Inflammatory macrophage (primary cell): ENCODE measurements at regions not wholly inside any gene's neighbourhood (a gene's known extent, or its start where the extent isn't known, plus 50 kb on each side); places are given as distances from the start of the nearest gene placed in this dataset.

Experiments
- DNase-seq, 2 donors: peaks; one replicate each; pipeline ENCODE4 v3.0.0-alpha.2; 2020 to 2022

DNA sequence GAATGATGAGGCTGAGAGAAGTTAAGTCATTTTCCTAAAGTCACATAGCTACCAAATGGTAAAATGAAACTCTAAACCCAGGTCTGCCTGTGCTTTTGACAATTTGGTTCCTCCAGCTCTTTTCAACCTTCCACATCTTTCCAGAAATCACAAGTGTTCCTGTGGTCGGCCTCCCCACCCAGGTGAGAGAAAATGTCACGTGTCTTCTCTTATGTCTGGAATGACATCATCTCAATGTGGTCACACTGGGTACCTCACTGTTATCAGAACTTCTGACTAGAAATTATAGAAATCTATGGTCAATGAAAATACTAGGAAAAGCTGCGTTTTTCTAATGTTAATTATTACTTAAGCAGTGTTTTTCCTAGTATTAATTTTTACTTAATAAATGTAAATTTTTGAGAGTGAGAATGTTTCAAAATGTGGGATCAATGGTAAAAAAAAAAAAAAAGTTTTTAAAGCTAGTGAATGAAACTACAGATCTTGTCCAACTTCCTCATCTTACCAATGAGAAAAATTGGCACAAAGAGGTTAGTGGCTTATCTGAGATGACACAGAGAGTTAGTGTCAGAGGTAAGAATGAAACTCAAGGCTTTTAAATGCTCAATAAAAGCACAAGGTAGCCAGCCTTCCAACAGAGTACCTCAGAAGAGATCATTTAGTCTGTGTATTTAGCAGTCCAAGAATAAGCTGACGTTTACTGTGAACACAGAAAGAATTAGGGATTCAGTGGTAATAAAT is 228.7 kb upstream of the NR4A3 start:
- no peak for DNase-seq

DNA sequence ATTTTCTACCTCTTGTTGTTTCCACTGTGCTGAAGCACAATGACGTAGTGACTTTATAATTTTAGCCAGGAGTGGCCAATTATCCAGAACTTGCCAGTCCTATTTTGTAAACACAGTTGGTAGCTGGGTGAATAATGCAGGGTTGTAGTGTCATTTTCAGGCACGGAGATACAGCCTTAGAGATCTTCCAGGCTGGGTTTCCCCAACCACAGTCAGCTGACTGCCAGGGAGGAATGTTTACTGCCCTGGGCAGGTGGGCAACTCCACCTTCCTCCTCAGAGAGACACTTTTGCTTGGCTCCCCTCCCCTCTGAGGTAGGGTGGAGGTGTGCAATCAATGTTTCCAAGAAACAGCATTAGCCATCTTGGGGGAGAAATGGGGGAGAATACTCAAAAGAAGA is 228.1 kb upstream of the NR4A3 start:
- no peak for DNase-seq

DNA sequence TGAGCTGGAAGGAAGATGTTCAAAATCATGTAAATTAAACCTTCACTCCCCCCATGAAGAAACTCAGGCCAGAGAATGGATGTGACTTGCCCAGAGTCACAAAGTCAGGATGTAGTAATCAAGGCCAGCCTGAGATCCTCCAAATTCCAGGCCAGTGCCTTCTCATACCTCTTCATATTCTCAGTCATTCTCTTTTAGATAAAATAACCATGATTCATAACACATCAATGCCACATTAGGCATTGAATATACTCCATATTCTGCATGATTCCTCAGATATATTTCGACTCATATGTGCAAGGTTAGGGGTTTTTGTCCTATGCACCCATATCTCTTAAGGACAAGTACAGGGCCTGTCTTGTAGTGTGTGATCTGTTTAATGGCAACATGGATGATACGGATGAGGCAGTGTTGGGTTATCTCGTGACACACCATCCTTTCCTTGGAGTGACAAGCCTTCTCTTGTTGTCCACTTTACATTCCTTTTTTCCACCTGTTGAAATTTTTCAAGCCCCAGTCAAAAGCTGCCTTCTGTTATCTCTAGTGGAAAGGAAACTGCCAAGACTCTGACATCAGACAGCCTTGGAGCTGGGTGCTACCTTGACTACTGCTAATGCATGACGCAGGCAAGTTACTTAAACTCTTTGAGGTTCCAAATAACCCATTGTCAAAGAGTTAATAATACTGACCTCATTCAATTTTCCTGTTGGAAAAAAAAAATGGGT is 227.5 kb upstream of the NR4A3 start:
- no peak for DNase-seq

DNA sequence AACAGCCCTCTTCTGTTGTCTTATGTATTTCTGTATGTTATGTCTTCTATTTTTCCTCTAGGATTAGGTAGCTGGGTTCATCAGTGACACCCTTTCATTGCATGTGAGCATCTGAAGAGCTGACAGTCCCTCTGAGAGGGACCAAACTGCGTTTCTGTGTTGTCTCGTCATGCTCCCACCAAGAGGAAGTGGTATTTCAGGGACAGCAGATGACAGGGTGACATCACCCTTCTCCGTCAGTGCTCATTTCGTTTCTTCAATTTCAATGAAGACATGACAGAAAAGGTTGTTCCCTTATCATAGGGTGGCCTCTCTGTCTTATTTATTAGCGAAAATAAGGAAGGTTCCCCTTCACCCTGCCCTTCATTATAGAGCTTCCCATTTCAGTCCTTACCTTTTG is 225.9 kb upstream of the NR4A3 start:
- DNase-seq, result peak; percentile 93 to 96

DNA sequence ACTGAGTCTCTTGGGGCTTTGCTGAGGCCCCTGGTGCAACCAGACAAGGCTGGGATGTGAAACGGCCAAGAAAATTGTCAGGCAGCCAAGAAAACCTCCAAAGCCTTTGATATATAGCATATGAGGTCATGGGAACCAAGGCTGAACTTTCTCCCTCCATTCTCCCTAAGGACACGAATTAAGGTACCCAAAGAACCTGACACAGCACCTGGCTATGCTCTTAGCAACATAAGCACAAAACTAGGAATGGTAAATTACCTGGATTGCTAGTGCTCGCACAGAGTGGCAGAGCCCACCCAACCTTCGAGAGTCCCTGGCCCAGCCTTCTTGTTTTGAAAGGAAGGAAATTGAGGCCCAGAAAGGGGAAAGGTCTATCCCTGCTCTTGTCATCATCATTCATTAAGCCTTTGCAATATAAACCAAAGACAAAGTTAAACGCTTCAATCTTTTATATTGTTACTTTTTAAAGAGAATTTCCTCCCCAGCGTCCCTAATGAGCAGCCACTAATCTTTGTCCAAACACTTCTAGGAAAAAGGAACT is 220.0 kb upstream of the NR4A3 start:
- peak in 1 of 2 donors; percentile 2 for DNase-seq

DNA sequence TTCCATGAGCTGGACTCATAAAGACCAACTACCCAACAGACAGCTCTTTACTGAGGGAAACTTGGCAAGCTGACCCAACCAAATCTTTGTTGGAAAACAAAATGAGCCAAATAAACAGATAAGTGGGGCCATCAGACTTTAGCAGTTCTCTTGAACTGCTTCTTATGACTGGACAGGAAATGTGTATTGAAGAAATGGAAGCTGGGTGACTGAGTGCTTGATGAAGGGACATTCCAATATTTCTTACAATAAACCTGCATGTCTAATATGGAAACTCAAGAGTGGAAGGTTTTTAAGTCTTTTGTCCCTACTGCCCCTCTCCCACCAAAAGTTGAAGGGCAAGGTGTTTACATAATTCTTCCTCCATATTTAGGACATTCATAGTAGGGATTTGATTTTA is 218.8 kb upstream of the NR4A3 start:
- DNase-seq, result no peak

DNA sequence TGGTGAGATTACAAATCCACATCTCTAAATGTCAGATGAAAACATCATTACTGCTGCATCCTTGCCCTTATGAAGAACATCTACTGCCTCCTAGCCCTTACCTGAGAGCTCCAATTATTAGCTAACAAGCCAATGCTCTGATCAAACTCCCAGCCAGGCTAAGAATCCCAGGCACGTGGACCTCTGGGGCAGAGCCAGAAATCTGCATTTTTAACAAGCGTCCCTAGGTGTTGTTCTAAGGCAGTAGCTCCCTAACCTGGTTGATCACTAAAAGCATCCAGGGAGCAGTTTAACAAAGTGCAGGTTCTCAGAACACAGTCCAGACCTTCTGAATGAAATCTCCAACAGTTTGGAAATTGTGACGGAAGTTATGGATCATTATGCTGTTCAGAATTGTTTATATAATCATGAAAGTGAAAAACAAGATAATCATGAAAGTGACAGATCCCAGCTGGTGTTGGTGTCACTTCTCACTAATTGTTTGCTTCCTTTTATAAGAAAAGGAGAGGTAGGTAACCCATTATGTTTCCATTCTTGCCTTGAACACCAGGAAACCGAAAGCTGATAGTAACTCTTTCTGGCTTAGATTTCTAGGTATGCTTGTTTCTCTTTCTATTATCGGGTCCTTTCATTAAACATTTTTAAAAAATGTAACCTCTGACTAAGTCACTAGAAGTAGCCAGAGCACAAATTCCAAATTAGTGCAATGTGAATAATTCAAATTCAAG is 216.5 kb upstream of the NR4A3 start:
- DNase-seq, result no peak

DNA sequence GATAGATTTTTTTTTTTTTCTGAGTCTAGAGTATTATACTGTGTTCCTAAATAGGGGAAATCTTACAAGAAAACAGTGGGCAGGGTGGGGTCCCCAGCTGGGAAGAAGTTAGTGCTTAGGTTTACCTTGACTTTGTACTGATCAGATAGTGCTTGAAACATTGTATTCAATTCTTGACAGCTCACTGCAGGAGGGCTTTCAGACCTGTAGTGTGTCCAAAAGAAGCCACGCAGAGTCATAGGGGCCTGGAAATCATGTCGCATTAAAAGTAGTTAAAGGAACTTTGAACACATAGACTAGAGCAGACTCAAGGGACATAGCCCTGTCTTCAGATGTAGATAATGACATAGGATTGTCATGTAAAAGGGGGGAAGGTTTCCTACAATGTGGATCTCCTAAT is 215.4 kb upstream of the NR4A3 start:
- no peak for DNase-seq

DNA sequence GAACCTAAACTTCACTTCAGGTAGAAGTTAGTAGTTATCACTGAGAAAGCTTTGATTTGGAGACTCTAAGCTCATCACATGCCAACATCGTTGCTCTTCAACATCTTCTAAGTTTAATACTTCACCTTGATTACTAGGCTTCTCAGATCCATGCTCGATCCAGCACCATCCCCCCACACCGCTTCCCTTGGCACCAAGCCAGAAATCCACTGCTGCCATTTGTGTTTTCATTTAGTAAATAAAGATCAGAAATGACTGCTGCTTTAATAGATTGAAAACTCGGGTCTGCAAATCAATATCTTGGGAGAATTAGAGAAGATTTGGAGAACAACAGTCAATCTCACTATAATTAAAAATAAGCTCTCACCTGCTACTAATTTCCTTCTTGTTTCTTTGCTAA is 214.7 kb upstream of the NR4A3 start:
- no peak for DNase-seq

DNA sequence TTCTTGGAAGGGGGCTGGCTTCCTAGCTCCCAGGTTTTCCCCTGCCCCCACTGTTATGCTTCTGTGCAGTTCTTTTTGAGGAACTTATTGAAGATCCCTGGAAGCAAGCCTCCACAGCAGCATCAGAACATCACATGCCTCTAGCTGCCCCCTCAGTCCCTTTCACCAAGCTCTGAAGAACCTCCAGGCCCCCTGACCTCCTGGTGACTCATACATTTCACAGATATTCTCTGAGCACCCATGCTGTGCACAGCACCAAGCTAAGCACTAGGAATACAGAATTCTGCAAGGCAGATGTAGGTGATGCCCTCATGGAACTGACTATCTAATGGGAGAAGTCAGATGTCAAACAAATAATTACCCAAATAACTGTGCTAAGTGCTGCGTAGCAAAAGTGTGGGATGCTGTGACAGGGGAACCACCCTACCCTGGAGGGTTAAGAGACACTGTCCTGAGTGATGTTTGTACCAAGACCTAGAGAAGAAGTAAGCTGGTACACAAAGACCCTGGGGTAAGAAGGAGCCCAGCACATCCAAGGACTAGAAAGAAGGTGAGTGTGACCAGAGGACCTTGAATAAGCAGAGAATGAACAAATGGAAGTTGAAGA is 213.7 kb upstream of the NR4A3 start:
- DNase-seq, result peak; percentile 86 to 96

DNA sequence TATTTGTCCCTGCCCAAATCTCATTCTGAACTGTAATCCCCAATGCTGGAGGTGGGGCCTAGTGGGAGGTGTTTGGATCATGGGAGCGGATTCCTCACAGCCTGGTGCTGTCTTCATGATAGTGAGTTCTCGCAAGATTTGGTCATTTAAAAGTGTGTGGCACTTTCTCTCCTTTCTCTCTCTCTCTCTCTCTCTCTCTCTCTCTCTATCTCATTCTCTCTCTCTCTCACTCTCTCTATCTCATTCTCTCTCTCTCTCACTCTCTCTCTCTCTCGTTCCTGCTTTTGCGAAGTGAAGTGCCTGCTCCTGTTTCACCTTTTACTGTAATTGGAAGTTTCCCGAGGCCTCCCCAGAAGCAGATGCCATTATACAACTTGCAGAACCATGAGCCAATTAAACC is 207.3 kb upstream of the NR4A3 start:
- DNase-seq, result no peak

DNA sequence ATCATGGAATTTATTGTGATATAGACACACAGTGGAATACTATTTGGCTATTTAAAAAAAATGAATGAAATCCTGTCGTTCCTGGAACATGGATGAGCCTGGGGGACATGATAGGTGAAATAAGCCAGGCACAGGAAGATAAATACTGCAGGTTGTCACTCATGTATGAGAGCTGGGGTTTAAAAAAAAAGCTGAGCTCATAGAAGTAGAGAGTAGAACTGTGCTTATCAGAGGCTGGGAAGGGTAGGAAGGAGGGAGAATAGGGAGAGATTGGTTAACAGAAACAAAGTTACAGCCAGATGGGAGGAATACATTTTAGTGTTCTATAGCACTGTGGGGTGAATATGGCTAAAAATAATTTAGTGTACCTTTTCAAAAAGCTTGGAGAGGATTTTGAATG is 200.6 kb upstream of the NR4A3 start:
- DNase-seq, result no peak

DNA sequence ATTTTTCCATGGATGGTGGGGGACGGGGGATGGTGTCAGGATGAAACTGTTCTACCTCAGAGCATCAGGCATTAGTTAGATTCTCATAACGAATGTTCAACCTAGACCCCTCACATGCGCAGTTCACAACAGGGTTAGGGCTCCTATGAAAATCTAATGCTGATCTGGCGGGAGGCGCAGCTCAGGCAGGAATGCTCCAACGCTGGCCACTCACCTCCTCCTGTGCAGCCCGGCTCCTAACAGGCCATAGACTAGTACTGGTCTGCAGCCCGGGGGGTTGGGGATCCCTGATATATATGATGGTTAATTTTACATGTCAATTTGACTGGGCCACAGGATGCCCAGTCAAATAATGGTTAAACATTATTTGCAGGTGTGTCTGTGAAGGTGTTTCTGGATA is 199.0 kb upstream of the NR4A3 start:
- DNase-seq, result no peak

DNA sequence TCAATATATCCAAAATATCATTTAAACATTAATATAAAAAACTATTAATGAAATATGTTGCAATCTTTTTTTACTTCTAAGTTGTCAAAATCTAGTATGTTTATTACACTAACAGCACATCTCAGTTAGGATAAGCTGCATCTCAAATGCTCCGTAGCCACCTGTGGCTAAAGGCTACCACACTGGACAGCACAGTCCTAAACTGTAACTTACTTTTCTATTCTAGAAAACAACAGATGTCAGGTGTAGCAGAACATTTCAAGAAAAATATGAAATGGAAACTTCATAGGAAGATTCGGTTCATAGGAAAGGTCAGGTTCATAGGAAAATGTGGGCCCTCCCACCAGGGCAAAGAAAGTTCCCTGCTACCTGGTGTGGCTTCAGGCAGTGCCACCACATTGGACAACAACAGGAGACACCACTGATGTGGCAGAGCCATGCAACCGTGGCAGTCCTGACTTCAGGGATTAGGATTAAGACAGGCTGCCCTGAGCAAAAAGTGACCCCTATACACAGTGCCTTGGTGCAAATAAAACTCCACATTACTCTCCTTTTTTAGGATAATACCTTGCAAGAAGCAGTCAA is 197.8 kb upstream of the NR4A3 start:
- no peak for DNase-seq

DNA sequence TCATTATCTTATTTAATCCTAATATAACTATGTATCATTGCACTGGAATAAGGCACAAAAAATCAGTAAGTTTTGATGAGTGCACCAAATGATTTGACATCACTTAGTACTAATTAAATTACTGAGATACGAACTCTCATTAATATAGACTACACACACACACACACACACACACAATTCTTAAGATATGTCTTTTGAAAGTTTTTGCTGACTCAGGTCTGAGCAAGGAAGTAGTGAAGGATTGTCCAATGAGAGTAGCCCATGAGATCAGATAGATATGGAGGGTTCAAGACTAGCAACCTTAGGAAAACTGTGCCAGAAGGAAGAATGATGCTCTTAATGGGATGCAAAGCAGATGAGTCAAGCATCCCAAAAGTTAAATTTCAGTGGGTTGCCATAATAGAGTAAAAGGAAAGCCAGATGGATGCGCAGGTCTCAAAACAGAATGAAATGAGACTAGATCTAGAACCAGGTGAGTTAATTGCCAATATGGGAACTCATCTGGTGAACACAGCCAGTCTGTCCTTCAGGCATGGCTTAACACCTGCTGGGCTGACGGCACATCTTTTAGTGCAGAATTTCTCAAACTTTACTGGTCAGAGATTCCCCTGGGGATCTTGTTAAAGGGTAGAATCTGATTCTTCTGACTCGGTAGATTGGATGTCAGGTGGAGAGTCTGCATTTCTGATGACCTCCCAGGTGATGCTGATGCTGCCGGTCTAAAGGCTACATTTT is 197.0 kb upstream of the NR4A3 start:
- no peak for DNase-seq

DNA sequence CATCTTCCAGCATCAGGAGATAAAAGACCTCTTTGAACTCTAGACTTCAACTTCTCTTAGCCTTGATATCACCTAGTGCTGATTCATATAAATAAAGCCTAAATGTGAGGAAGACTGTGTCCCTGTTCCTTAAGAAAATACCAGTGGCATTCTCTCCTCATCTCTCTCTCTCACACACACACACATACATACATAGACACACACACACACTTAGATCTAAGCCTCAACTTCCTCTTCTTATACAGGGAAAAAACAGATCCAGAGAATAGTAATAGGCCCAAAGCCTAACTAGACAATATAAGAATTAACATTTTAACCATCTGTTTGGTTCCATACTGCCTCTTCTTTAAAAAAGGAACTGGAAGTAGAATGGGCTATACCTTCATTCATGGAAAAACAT is 195.3 kb upstream of the NR4A3 start:
- DNase-seq, result peak; percentile 14 to 42

DNA sequence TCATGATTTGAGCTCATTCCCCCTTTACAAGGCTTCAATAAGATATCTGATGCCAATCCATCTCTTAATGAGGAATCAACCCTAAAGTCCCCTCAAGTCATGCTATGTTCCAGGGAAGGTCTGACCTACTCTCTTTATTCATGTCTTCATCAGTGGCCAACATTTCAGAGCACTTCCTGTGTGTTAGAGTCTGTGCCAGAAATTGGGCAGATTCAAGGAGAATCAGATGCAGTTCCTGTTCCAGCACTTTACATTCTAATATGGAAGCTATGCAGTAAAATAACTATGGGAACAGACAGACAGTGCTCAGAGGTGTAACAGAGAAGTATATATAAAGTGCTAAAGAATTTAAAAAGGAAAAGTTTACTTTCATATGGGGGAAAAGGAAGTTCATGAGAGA is 193.4 kb upstream of the NR4A3 start:
- DNase-seq, result peak; percentile 22 to 26

DNA sequence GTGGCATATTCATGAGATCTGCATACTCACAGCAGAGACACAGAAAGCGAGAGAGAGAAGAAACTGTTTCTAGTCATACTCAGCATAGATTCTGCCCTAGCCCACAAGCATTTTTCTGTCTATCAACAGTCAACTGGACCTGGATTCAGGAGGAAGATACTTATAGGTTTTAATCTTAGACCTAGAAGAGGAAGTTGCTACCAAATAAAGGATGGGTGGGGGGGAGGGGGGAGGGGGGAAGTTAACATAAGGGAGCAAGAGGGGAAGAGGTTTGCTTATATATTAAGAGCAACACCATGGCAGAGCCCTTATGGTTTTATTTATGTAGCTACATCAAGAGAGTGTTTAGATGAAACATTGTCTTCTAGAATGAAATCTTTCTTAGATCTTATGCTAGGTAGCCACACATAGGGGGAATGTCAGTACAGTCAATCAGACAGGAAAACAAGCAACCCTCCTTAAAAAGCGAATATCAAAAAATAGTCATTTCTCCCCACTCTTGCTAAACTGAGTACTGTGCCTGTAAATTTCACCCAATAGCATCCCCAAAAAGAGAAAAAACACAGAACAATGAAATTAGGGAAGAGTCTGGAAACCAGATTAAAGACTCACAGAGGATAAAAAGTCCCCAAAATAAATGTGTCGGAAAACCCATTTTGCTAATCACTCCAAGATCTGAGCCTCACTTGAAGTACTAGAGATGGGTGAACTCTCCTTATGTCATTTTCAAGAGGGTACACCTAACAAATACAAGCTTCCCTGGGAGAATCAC is 192.7 kb upstream of the NR4A3 start:
- DNase-seq, result no peak

DNA sequence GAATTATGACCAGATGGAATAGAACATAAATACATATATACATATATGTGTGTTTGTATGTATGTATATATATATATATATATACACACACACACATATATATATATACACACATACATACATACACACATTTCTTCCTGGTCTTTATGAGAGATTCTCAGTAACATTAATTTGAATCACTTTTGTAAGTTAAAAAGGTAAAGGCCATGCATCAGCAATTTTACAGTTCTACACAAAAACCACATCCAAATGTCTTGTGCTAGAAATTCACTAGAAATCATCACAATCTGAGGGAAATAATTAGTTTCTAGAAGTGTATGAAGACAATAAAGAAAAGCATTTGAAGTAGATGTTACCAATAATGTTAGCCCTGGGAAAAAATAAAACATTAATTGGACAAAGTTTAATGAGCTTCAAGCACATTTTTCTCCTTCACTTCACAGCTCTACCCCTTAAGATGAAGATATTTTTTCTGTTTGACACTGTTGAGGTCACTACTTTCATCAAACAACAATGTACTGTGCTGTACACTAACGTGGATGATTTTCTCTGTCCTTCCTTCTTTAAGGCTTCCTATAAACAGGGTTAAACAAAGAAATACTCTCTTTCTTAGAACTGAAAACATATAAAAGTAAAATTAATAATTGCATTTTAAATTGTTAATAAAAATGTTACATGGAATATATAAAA is 189.2 kb upstream of the NR4A3 start:
- no peak for DNase-seq

DNA sequence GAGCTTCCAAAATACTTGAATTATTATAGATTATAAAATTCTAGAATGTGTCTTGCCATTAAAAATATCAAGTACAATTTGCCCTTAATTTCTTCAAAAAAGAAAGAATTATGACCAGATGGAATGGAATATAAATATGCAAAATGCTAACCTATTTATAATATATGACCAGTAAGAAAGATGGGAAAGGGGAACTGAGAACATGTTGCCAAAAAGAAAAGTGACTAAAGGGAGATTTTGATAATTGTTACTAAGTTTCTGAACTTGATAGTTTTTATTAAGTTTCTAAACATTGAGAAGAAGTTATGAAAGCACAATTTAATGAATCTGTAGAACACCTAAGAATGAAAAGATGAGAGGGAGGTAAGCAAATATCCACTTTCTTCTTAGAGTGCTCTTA is 188.4 kb upstream of the NR4A3 start:
- DNase-seq, result peak in 1 of 2 donors; percentile 59
